HepG2 (cell line): ENCODE measurements at regions not wholly inside any gene's neighbourhood (a gene's known extent, or its start where the extent isn't known, plus 50 kb on each side); places are given as distances from the start of the nearest gene placed in this dataset.

Experiments
- ATAC-seq: fragments of 200-7000 bp; cut with Tn5 transposase; 3 replicates; pipeline ENCODE4 v1.9.1; 2020; ENCODE audit warnings: mild to moderate bottlenecking, moderate library complexity
- BruUV-seq: library from RNA; stranded (reverse); fragments of 400-500 nt; replicated peaks from 2 replicates; lab custom pipeline; 2021; lab: Mats Ljungman, UMichigan
- CTCF ChIA-PET: fragments of 300-600 bp; formaldehyde crosslinking; extraction: SDS; loops from one replicate; lab custom pipeline; 2021; ENCODE audit warnings: low total read pairs, inconsistent platforms, low intra/inter-chr PET ratio; lab: Yijun Ruan, JAX
- POLR2A ChIA-PET: fragments of 350-600 bp; sonication (Branson Sonifier 250); formaldehyde crosslinking; loops from one replicate; lab custom pipeline; 2020; ENCODE audit warnings: antibody characterized with exemption, inconsistent platforms; lab: Yijun Ruan, JAX
- DNase-seq: peaks from one replicate; pipeline ENCODE4 v3.0.0-alpha.2; 2015; ENCODE audit warnings: low spot score
- FAIRE-seq: peaks from 3 replicates; lab custom pipeline; 2011; peaks lifted over from hg19 to GRCh38; lab: Jason Lieb, UNC
- H2AFZ ChIP-seq: one replicate; pipeline ENCODE4 v1.6.1; 2011; ENCODE audit warnings: low read length, inconsistent platforms
- H3K27ac ChIP-seq: fragments of 300-600 bp; 3 replicates; pipeline ENCODE4 v1.8.0; 2011; ENCODE audit warnings: mixed run types, mild to moderate bottlenecking, mixed read lengths, low read length, inconsistent platforms; ENCODE audit not compliant: insufficient read depth; ENCODE audit errors: extremely low read length
- H3K27me3 ChIP-seq, 2 experiments: fragments of 200-600 bp in 1 of 2; 2 replicates in 1 of 2; 3 replicates in 1 of 2; pipeline versions ENCODE4 v1.6.0 to v1.8.0; 2011; ENCODE audit warnings: low read length in 2 of 2, mild to moderate bottlenecking in 2 of 2, moderate library complexity in 2 of 2, inconsistent platforms in 1 of 2; ENCODE audit not compliant: insufficient read depth in 2 of 2, control insufficient read depth in 1 of 2
- H3K36me3 ChIP-seq, 2 experiments: fragments of 200-600 bp in 1 of 2; replicated peaks in 1 of 2; 2 replicates in 1 of 2; 3 replicates in 1 of 2; pipeline versions ENCODE4 v1.5.1 to v1.8.0; 2011; ENCODE audit warnings: low read length in 2 of 2, inconsistent platforms in 1 of 2; ENCODE audit not compliant: insufficient read depth in 2 of 2, control insufficient read depth in 1 of 2
- H3K4me1 ChIP-seq: 2 replicates; pipeline ENCODE4 v1.5.1; 2012; ENCODE audit warnings: low read length, inconsistent platforms; ENCODE audit not compliant: insufficient read depth
- H3K4me2 ChIP-seq: 2 replicates; pipeline ENCODE4 v1.6.0; 2011; ENCODE audit warnings: low read depth, low read length, inconsistent platforms
- H3K4me3 ChIP-seq, 3 experiments: fragments of 200-600 bp in 1 of 3; sonication (generic), shearing (Covaris generic) in 1 of 3; replicated peaks in 1 of 3; 2 replicates each; pipeline ENCODE4 v1.5.1; 2011 to 2016; ENCODE audit warnings: low read length in 3 of 3, inconsistent platforms in 2 of 3, low read depth in 2 of 3, mild to moderate bottlenecking in 2 of 3, control low read depth in 1 of 3, mixed read lengths in 1 of 3; ENCODE audit not compliant: insufficient read depth in 1 of 3
- H3K79me2 ChIP-seq: one replicate; pipeline ENCODE4 v1.6.1; 2011; ENCODE audit warnings: low read length, inconsistent platforms; ENCODE audit not compliant: insufficient read depth
- H3K9ac ChIP-seq: 2 replicates; pipeline ENCODE4 v1.6.0; 2011; ENCODE audit warnings: mild to moderate bottlenecking, low read depth, low read length, inconsistent platforms; ENCODE audit not compliant: insufficient read depth
- H3K9me3 ChIP-seq: 2 replicates; pipeline ENCODE4 v1.5.1; 2012; ENCODE audit warnings: mild to moderate bottlenecking, low read length
- H4K20me1 ChIP-seq: 2 replicates; pipeline ENCODE4 v1.6.0; 2011; ENCODE audit warnings: inconsistent platforms, mild to moderate bottlenecking, low read length, moderate library complexity; ENCODE audit not compliant: insufficient read depth
- BRCA1 ChIP-seq: sonication (generic); formaldehyde crosslinking; IDR thresholded peaks from 2 replicates; pipeline ENCODE4 v1.4.0; 2020; ENCODE audit warnings: missing genetic modification reagents
- HOXA3 ChIP-seq: sonication (generic); formaldehyde crosslinking; IDR thresholded peaks from 2 replicates; pipeline ENCODE4 v1.5.0; 2020; ENCODE audit warnings: missing genetic modification reagents
- LCORL ChIP-seq, 2 experiments: fragments of 450-650 bp in 1 of 2; sonication (generic) in 1 of 2; formaldehyde crosslinking in 1 of 2; IDR thresholded peaks; 2 replicates each; pipeline versions ENCODE4 v1.5.0 to v1.6.1; 2017 to 2020; ENCODE audit warnings: antibody characterized with exemption in 1 of 2, missing genetic modification reagents in 1 of 2
- RXRA ChIP-seq: sonication (generic); formaldehyde crosslinking; IDR thresholded peaks from 2 replicates; pipeline ENCODE4 v1.5.1; 2020; ENCODE audit warnings: missing genetic modification reagents
- ZNF121 ChIP-seq: sonication (generic); formaldehyde crosslinking; IDR thresholded peaks from 2 replicates; pipeline ENCODE4 v1.5.0; 2020; ENCODE audit warnings: mild to moderate bottlenecking, missing genetic modification reagents
- ZNF263 ChIP-seq: sonication (generic); formaldehyde crosslinking; IDR thresholded peaks from 2 replicates; pipeline ENCODE4 v1.4.0; 2020; ENCODE audit warnings: missing genetic modification reagents
- ZNF292 ChIP-seq: sonication (generic); formaldehyde crosslinking; IDR thresholded peaks from 2 replicates; pipeline ENCODE4 v1.8.1; 2022; ENCODE audit warnings: mild to moderate bottlenecking, low read depth, missing genetic modification reagents, borderline replicate concordance
- ZNF431 ChIP-seq: sonication (generic); formaldehyde crosslinking; IDR thresholded peaks from 2 replicates; pipeline ENCODE4 v1.9.0; 2022; ENCODE audit warnings: missing genetic modification reagents, low read depth, mild to moderate bottlenecking, borderline replicate concordance
- WGBS: methylation state at CpG from one replicate; pipeline ENCODE4 v1.1.6; 2017; ENCODE audit warnings: low lambda C conversion rate; 5-methylcytosine and 5-hydroxymethylcytosine counted together
- in situ Hi-C: cut with HindIII; loops from 2 replicates; pipeline ENCODE4 v1.10.0; 2017; ENCODE audit warnings: low pct_unique_long_range_greater_than_20kb; ENCODE audit not compliant: extremely low pct_ligation_motif_present
- intact Hi-C: fragments of 100-400 bp; cut with micrococcal nuclease; formaldehyde crosslinking; loops from one replicate; pipeline ENCODE4 v1.10.0; 2022; ENCODE audit not compliant: unreplicated experiment
- TF ChIP-seq, protein P1 (sequence below): sonication (generic); formaldehyde crosslinking; IDR thresholded peaks from 2 replicates; pipeline ENCODE4 v1.8.1; 2023; ENCODE audit warnings: mild to moderate bottlenecking, inconsistent platforms, moderate library complexity, missing genetic modification reagents, borderline replicate concordance
- TF ChIP-seq, protein P2 (sequence below): sonication (generic); formaldehyde crosslinking; IDR thresholded peaks from 2 replicates; pipeline ENCODE4 v1.4.0; 2020; ENCODE audit warnings: missing genetic modification reagents, borderline replicate concordance

DNA sequence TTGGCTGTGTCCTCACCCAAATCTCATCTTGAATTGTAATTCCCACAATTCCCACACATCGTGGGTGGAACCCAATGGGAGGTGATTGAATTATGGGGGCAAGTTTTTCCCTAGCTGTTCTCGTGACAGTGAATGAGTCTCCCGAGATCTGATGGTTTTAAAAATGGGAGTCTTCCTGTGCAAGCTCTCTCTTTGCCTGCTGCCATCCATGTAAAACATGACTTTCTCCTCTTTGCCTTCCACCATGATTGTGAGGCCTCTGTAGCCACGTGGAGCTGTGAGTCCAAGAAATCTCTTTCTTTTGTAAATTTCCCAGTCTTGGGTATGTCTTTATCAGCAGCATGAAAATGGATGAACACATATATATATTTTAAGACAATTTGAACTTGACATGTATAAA is 285.4 kb downstream of the BAMBI start:
- intact Hi-C loops (no loop called here), in situ Hi-C loops (no loop called here)
- ChIA-PET CTCF (no interaction called here), POLR2A (no interaction called here)
- H3K4me3 ChIP-seq = no peak overlapping the region
- H3K27me3 ChIP-seq = no peaks in the 10 kb centered on the region; a peak in 1 of 5 replicates
- no peaks in the 10 kb centered on the region for H3K79me2 ChIP-seq
- BruUV-seq = no TSS peak
- no peak for DNase-seq
- H3K9me3 ChIP-seq = no peaks in the 10 kb centered on the region
- 49% methylated on average over 4 of the region's 4 CpGs for WGBS
- no peak overlapping the region for H3K27ac ChIP-seq
- H3K9ac ChIP-seq = no peak overlapping the region
- H3K4me2 ChIP-seq = no peak overlapping the region
- peaks cover 10% of the 10 kb centered on the region; the same call in 1 of the 2 replicates for H3K4me1 ChIP-seq
- ATAC-seq = no peak
- H2AFZ ChIP-seq = no peak overlapping the region
- no peaks in the 10 kb centered on the region for H4K20me1 ChIP-seq
- no peaks in the 10 kb centered on the region for H3K36me3 ChIP-seq
- peak; percentile 51; the same call in 1 of the 2 replicates for TF ChIP-seq ZNF431
- TF ChIP-seq ZNF292 (CRISPR knock-in tag) = no peak
- TF ChIP-seq RXRA = no peak
- no peak for TF ChIP-seq LCORL (IDR thresholded peaks at IDR 0.05)
- no peak for TF ChIP-seq LCORL (CRISPR knock-in tag; IDR thresholded peaks at IDR 0.05)
- no peak for FAIRE-seq

DNA sequence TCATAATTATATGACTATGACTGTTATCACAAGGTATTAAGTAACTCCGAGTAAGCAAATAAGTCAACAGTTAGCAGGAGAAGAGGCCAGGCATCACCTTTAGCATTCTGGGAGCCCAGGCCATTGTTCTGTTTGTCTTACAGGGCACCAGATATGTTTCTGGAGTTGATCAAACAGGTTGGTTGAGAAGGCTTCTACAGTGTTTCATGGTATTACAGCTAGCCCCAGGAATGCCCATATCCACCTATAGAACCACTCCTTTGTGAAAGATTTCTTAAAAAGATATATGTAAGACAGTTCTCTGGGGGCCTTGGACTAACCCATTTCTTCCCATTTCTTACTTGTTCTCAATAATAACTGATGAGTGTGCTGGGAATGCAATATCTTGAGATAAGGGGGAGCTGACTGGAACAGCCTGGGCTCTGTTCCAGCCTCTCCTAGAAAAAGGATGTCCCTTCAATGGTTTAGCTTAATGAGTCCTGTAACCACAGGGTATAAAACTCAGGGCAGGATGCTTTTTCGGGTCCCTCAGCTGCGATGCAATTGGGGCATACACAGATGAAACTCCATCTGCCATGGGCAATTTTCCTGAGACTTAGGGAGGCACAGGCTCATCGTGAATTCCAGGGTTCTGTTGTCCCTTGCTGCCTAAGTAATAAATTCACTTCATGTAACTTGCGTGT is 286.4 kb downstream of the BAMBI start:
- Histone ChIP-seq H3K27me3 (no peaks in the 10 kb centered on the region; a peak in 1 of 5 replicates), H3K9ac (no peak overlapping the region), H4K20me1 (no peaks in the 10 kb centered on the region), H3K4me1 (peaks cover 10% of the 10 kb centered on the region; the same call in 1 of the 2 replicates), H3K4me3 (no peak overlapping the region), H3K4me2 (no peak overlapping the region), H2AFZ (no peak overlapping the region), H3K36me3 (no peaks in the 10 kb centered on the region), H3K9me3 (no peaks in the 10 kb centered on the region), H3K27ac (no peak overlapping the region), H3K79me2 (no peaks in the 10 kb centered on the region)
- no TSS peak for BruUV-seq
- ChIA-PET POLR2A (no interaction called here), CTCF (no interaction called here)
- 61% methylated on average over 5 of the region's 5 CpGs for WGBS
- FAIRE-seq = no peak
- in situ Hi-C loops (no loop called here), intact Hi-C loops (no loop called here)
- TF ChIP-seq, protein P1, sequence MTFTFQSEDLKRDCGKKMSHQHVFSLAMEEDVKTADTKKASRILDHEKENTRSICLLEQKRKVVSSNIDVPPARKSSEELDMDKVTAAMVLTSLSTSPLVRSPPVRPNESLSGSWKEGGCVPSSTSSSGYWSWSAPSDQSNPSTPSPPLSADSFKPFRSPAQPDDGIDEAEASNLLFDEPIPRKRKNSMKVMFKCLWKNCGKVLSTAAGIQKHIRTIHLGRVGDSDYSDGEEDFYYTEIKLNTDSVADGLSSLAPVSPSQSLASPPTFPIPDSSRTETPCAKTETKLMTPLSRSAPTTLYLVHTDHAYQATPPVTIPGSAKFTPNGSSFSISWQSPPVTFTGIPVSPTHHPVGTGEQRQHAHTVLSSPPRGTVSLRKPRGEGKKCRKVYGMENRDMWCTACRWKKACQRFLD (CRISPR knock-in tag) = no peak
- TF ChIP-seq HOXA3 (CRISPR knock-in tag) (no peak), ZNF263 (no peak), BRCA1 (CRISPR knock-in tag) (no peak), ZNF121 (CRISPR knock-in tag) (no peak)
- TF ChIP-seq, protein P2, sequence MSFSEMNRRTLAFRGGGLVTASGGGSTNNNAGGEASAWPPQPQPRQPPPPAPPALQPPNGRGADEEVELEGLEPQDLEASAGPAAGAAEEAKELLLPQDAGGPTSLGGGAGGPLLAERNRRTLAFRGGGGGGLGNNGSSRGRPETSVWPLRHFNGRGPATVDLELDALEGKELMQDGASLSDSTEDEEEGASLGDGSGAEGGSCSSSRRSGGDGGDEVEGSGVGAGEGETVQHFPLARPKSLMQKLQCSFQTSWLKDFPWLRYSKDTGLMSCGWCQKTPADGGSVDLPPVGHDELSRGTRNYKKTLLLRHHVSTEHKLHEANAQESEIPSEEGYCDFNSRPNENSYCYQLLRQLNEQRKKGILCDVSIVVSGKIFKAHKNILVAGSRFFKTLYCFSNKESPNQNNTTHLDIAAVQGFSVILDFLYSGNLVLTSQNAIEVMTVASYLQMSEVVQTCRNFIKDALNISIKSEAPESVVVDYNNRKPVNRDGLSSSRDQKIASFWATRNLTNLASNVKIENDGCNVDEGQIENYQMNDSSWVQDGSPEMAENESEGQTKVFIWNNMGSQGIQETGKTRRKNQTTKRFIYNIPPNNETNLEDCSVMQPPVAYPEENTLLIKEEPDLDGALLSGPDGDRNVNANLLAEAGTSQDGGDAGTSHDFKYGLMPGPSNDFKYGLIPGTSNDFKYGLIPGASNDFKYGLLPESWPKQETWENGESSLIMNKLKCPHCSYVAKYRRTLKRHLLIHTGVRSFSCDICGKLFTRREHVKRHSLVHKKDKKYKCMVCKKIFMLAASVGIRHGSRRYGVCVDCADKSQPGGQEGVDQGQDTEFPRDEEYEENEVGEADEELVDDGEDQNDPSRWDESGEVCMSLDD (CRISPR knock-in tag) = no peak
- no peak for DNase-seq
- no peak for ATAC-seq
